ENCODE measurements at regions not wholly inside any gene's neighbourhood (a gene's known extent, or its start where the extent isn't known, plus 50 kb on each side); places are given as distances from the start of the nearest gene placed in this dataset.

DNA sequence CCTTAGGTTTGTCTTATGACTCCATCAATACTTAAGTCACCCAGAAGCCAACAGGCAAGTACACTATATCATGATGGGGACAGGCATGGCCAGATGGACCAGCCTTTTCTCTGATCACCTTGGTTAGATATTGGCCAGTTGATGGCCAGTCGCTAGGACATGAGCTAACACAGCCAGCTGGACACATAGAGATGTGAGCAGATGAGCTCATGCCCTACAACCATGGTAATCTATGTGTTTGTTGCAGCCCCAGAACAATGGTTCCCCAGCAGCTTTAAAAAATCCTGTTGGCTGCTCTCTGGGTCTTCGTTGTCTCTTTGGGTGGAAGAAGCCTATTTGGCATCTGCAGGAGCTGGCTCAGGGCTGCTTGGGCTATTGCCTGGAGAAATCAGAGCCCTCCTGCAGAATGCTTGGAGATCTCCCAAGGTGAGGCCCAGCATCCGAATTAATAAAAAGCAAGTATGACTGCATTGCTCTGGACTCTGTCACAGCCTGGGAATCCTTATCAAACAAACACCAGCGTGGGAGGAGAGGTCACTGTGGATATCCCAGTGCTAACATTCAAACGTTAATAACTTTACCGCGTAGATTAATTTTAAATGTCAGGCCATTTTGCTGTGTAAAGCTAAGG, 62.3 kb upstream of the KLHL29 start:
- TF ChIP-seq, protein P1, sequence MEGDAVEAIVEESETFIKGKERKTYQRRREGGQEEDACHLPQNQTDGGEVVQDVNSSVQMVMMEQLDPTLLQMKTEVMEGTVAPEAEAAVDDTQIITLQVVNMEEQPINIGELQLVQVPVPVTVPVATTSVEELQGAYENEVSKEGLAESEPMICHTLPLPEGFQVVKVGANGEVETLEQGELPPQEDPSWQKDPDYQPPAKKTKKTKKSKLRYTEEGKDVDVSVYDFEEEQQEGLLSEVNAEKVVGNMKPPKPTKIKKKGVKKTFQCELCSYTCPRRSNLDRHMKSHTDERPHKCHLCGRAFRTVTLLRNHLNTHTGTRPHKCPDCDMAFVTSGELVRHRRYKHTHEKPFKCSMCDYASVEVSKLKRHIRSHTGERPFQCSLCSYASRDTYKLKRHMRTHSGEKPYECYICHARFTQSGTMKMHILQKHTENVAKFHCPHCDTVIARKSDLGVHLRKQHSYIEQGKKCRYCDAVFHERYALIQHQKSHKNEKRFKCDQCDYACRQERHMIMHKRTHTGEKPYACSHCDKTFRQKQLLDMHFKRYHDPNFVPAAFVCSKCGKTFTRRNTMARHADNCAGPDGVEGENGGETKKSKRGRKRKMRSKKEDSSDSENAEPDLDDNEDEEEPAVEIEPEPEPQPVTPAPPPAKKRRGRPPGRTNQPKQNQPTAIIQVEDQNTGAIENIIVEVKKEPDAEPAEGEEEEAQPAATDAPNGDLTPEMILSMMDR (IDR thresholded peaks at IDR 0.05; ENCODE audit: low read depth, low read length) = no peak
- H3K4me3 ChIP-seq (replicated peaks in 1 of 2; ENCODE audit: low read depth in 2 of 2, low read length in 2 of 2) = no peak overlapping the region
- peak in 1 of 2 donors; percentile 27 for DNase-seq (ENCODE audit: low read depth in 2 of 2)

DNA sequence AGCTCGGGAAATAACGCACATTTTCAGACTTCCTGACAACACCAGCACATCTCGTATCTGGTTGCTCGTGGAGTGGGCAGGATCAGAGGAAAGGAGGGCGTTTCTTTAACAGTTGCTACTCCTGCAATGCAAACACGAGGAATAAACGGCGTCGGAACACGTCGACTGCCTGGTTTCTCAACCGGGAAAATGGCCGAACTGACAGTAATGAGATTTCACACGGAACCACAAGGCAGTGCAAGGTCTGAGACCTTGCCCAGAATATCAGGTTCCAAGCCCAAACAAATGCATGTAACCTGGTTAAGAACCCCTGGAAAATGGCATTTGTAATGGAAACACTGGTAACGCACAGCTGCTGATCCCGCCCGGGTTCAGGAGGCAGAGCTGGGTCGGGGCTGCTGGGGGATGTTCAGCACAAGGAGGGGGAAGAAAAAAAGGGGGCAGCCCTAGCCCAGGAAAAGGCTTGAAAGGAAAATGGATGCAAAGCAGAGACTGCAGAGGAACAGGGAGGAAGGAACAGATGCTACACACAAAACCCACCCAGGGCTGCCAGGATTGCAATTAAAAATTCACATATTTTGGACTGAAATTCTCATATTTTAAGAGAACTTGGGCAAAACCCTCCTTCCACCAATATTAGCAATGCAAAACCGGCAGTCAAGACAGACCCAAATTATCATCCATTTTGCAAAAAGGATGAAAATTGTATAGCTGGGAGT, 61.6 kb upstream of the KLHL29 start:
- TF ChIP-seq, protein P1 (IDR thresholded peaks at IDR 0.05; ENCODE audit: low read depth, low read length) = no peak
- H3K4me3 ChIP-seq (replicated peaks in 1 of 2; ENCODE audit: low read depth in 2 of 2, low read length in 2 of 2) = no peak overlapping the region
- DNase-seq (ENCODE audit: low read depth in 2 of 2) = peak in 1 of 2 donors; percentile 26

DNA sequence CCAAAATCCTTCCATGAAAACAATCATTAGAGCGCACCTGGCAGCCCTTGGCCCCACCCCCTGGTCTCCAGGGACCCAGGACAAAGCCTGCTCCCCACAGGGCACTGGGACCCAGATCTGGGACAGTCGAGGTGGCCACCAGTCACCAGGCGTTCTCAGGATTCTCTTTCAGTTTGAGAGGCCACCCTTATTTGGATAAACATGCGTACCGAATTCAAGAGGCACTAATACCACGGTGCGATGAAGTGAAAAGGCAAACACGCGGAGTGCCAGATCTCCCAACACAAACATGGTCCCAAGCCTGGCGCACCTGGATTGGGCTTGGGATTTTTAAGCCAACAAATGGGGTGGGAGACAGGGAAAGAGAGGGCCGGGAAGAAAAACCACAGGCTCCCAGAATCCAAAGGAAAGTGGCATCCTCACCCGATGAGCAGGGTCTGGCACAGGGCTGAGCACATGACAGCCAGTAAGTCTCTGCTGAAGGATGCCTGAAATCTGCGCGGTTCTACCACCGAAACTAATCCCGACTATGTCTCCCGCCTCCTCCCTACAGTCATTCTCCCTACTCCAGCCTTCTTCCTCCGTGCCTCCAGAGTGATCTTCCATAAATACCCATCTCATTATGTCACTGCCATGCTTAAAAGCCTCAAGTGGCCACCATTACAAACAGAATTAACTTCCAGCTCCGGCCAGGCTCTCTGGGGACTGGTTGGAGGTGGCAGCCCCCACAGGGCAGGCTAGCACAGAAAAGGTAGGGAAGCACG, 60.9 kb upstream of the KLHL29 start:
- DNase-seq (ENCODE audit: low read depth in 2 of 2) = no peak
- H3K4me3 ChIP-seq (replicated peaks in 1 of 2; ENCODE audit: low read depth in 2 of 2, low read length in 2 of 2) = no peak overlapping the region
- TF ChIP-seq, protein P1 (IDR thresholded peaks at IDR 0.05; ENCODE audit: low read depth, low read length) = no peak

DNA sequence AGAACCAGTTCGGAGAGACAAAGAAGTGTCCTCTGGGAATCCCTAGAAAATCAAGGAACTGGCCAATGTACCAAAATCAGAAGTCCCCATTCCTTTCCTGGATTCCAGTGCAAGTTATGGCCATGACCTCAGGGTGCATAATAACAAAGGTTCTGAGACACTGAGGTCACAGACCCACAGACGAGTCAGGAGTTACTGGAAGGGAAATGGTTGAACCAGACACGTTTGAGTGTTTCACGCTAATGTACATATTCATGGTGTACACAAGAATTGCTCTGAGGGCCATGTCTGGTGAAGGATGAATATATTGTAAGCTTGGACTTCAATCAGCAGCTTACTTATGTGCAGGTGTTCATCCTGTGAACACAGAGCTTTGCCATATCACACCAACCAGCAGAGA, 58.6 kb upstream of the KLHL29 start:
- TF ChIP-seq, protein P1 (IDR thresholded peaks at IDR 0.05; ENCODE audit: low read depth, low read length) = no peak
- no peak for DNase-seq (ENCODE audit: low read depth in 2 of 2)
- no peak overlapping the region for H3K4me3 ChIP-seq (replicated peaks in 1 of 2; ENCODE audit: low read depth in 2 of 2, low read length in 2 of 2)

DNA sequence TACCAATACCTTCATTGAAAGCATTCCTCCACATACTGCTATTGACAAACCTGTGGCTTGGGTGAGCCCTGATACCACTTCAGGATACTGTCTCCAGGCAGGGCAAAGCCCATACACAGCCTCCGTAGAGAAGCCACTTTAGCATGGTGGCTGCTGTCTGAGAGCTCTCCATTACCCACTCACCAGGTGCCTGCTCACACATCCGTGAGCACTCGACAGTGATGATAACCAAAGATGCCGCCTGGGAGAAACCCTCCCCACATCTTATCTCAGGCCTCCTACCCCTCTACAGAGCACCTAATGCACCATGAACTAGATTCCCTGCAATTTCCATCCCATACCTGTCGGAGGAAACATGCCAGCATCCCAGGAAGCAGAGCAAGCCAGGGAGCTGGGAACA, 57.6 kb upstream of the KLHL29 start:
- TF ChIP-seq, protein P1 (IDR thresholded peaks at IDR 0.05; ENCODE audit: low read depth, low read length) = no peak
- no peak overlapping the region for H3K4me3 ChIP-seq (replicated peaks in 1 of 2; ENCODE audit: low read depth in 2 of 2, low read length in 2 of 2)
- DNase-seq (ENCODE audit: low read depth in 2 of 2) = no peak

DNA sequence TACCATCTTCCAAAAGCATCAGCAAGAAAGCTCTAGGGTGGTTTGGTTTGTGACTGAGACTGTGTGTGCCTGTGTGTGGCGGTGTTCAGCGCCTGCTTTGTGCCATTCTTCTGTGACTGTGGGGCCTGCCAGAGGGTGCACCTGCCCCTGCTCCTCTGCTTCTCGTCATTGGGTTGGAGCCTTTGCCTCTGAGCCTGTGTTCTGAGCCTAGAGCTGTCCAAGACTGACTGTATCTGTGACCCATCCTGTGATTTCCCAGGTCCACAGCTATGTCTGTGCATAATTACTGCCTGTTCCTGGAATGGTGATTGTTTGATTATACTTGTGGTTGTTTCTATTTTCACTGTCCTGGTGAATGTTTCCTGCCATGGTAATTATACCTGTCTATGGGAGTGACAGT, 57.1 kb upstream of the KLHL29 start:
- TF ChIP-seq, protein P1 (IDR thresholded peaks at IDR 0.05; ENCODE audit: low read depth, low read length) = no peak
- H3K4me3 ChIP-seq (replicated peaks in 1 of 2; ENCODE audit: low read depth in 2 of 2, low read length in 2 of 2) = no peak overlapping the region
- no peak for DNase-seq (ENCODE audit: low read depth in 2 of 2)

All from cardiac fibroblast (primary cell).